ENCODE measurements at regions not wholly inside any gene's neighbourhood (a gene's known extent, or its start where the extent isn't known, plus 50 kb on each side); places are given as distances from the start of the nearest gene placed in this dataset.

- TF ChIP-seq EZH2 (IDR thresholded peaks at IDR 0.05; ENCODE audit: borderline replicate concordance, insufficient read depth, low read length, poor library complexity, severe bottlenecking) (no peak), EP300 (conservative IDR thresholded peaks at IDR 0.05; ENCODE audit: poor library complexity, severe bottlenecking) (no peak), TAF1 (IDR thresholded peaks at IDR 0.05; ENCODE audit: low read depth) (no peak), REST (IDR thresholded peaks at IDR 0.05; ENCODE audit: borderline replicate concordance) (no peak), RAD21 (conservative IDR thresholded peaks at IDR 0.05) (no peak), POLR2AphosphoS5 (IDR thresholded peaks at IDR 0.05) (no peak)
- TF ChIP-seq, protein P1, sequence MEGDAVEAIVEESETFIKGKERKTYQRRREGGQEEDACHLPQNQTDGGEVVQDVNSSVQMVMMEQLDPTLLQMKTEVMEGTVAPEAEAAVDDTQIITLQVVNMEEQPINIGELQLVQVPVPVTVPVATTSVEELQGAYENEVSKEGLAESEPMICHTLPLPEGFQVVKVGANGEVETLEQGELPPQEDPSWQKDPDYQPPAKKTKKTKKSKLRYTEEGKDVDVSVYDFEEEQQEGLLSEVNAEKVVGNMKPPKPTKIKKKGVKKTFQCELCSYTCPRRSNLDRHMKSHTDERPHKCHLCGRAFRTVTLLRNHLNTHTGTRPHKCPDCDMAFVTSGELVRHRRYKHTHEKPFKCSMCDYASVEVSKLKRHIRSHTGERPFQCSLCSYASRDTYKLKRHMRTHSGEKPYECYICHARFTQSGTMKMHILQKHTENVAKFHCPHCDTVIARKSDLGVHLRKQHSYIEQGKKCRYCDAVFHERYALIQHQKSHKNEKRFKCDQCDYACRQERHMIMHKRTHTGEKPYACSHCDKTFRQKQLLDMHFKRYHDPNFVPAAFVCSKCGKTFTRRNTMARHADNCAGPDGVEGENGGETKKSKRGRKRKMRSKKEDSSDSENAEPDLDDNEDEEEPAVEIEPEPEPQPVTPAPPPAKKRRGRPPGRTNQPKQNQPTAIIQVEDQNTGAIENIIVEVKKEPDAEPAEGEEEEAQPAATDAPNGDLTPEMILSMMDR (IDR thresholded peaks at IDR 0.05; ENCODE audit: poor library complexity, severe bottlenecking), result no peak
Observed at GRCh38 chr22:22755778-22756100, 111.3 kb downstream of the GGTLC2 start.

Data from neural cell (in vitro differentiated cells).